ENCODE measurements at regions not wholly inside any gene's neighbourhood (a gene's known extent, or its start where the extent isn't known, plus 50 kb on each side); places are given as distances from the start of the nearest gene placed in this dataset.

DNA sequence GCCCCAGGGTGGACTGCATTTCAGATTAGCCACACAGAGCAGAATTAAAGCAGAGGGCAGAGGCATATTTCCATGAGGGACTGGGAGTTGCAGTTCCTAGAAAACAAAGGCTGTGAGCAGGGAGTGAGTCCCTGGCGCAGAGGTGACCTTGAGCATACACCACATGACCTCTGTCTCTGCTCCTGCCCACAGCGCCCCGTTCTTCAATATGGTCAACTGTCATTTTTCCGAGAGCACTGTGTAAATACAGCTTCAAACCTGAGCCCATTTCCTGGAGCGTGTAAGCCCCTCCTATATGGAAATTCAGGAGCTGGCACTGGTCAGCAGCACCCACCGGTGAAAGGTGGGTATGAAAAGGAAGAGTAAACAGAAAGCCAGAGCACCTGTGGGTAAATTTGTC, 192.2 kb upstream of the PELI2 start:
- Mint-ChIP-seq H3K4me1 (peaks cover 11% of the 10 kb centered on the region), H3K27ac (no peak overlapping the region), H3K4me3 (no peak overlapping the region), H3K36me3 (ENCODE audit: low read depth) (no peaks in the 10 kb centered on the region), H3K9me3 (no peaks in the 10 kb centered on the region), H3K27me3 (ENCODE audit: insufficient read depth) (no peaks in the 10 kb centered on the region)
- Histone ChIP-seq H3K9ac (ENCODE audit: extremely low read depth, low read length, poor library complexity, severe bottlenecking) (no peak overlapping the region), H3K9me3 (ENCODE audit: control insufficient read depth, low read length) (peaks cover 4% of the 10 kb centered on the region), H3K4me1 (ENCODE audit: control insufficient read depth, insufficient read depth, low read length) (peaks cover 6% of the 10 kb centered on the region), H3K4me3 (ENCODE audit: low read length) (no peak overlapping the region), H3K27ac (ENCODE audit: low read depth, low read length) (peak overlapping the region; percentile 66), H3K27me3 (ENCODE audit: control insufficient read depth, insufficient read depth, low read length, poor library complexity, severe bottlenecking) (no peaks in the 10 kb centered on the region), H3K36me3 (ENCODE audit: control insufficient read depth, insufficient read depth, low read length) (no peaks in the 10 kb centered on the region)
- WGBS, 2 experiments (ENCODE audit: insufficient coverage in 1 of 2, insufficient read length in 1 of 2) = 88 to 96% methylated on average over 5 to 6 of the region's 6 CpGs
- TF ChIP-seq, protein P1, sequence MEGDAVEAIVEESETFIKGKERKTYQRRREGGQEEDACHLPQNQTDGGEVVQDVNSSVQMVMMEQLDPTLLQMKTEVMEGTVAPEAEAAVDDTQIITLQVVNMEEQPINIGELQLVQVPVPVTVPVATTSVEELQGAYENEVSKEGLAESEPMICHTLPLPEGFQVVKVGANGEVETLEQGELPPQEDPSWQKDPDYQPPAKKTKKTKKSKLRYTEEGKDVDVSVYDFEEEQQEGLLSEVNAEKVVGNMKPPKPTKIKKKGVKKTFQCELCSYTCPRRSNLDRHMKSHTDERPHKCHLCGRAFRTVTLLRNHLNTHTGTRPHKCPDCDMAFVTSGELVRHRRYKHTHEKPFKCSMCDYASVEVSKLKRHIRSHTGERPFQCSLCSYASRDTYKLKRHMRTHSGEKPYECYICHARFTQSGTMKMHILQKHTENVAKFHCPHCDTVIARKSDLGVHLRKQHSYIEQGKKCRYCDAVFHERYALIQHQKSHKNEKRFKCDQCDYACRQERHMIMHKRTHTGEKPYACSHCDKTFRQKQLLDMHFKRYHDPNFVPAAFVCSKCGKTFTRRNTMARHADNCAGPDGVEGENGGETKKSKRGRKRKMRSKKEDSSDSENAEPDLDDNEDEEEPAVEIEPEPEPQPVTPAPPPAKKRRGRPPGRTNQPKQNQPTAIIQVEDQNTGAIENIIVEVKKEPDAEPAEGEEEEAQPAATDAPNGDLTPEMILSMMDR (conservative IDR thresholded peaks at IDR 0.05) = no peak
- no peak for DNase-seq

DNA sequence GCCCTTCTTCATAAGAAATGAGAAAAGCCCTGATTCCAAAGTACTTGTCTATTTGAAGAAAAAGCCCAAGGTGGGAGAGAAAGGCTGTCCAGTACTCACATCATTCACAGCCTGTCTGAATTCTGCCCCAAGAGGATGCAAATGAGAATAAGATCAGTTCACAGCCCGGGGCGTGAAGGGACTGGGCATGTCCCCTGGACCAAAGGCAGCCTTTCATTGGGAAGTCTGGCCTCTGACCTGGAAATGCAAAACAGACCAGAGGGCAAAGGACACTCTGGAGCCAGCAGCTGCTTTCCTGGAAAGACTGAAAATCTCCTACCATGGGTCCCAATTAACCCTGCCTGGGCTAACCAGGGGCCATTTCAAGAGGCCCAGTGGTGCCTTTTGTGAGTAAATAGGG, 191.2 kb upstream of the PELI2 start:
- Histone ChIP-seq H3K27ac (ENCODE audit: low read depth, low read length) (peak overlapping the region; percentile 67), H3K4me1 (ENCODE audit: control insufficient read depth, insufficient read depth, low read length) (no peaks in the 10 kb centered on the region), H3K4me3 (ENCODE audit: low read length) (no peak overlapping the region), H3K36me3 (ENCODE audit: control insufficient read depth, insufficient read depth, low read length) (no peaks in the 10 kb centered on the region), H3K9me3 (ENCODE audit: control insufficient read depth, low read length) (peaks cover 5% of the 10 kb centered on the region), H3K27me3 (ENCODE audit: control insufficient read depth, insufficient read depth, low read length, poor library complexity, severe bottlenecking) (no peaks in the 10 kb centered on the region), H3K9ac (ENCODE audit: extremely low read depth, low read length, poor library complexity, severe bottlenecking) (no peak overlapping the region)
- DNase-seq = no peak
- Mint-ChIP-seq H3K4me3 (no peak overlapping the region), H3K27me3 (ENCODE audit: insufficient read depth) (no peaks in the 10 kb centered on the region), H3K4me1 (peaks cover 11% of the 10 kb centered on the region), H3K9me3 (peaks cover 4% of the 10 kb centered on the region), H3K27ac (no peak overlapping the region), H3K36me3 (ENCODE audit: low read depth) (no peaks in the 10 kb centered on the region)
- WGBS, 2 experiments (ENCODE audit: insufficient coverage in 1 of 2, insufficient read length in 1 of 2) = 55 to 95% methylated on average over 2 of the region's 2 CpGs
- TF ChIP-seq, protein P1 (conservative IDR thresholded peaks at IDR 0.05) = no peak

DNA sequence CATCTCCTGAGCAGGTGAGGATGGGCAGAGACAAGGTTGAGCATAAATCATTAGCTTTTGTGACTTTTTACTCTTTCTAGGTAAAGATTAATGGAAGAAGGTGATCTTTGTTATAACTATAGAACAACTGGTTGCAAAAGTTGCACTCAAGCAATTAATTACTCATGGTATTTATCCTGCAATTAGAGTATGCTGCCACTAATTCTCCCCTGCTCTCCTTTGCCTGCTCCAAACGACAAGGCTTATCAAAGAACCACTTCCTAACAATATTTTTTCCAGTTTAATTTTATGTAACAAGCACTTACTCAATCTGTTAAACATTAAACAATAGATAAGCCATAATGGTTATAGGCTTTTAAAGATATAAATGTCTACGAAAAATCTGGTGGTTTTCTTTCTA, 189.9 kb upstream of the PELI2 start:
- 66% methylated on average over 1 of the region's 2 CpGs; no CpG with 5 or more reads in 1 of the 2 experiments for WGBS, 2 experiments (ENCODE audit: insufficient coverage in 1 of 2, insufficient read length in 1 of 2)
- Histone ChIP-seq H3K4me3 (ENCODE audit: low read length) (no peak overlapping the region), H3K27ac (ENCODE audit: low read depth, low read length) (no peak overlapping the region), H3K27me3 (ENCODE audit: control insufficient read depth, insufficient read depth, low read length, poor library complexity, severe bottlenecking) (no peaks in the 10 kb centered on the region), H3K9ac (ENCODE audit: extremely low read depth, low read length, poor library complexity, severe bottlenecking) (no peak overlapping the region), H3K4me1 (ENCODE audit: control insufficient read depth, insufficient read depth, low read length) (no peaks in the 10 kb centered on the region), H3K9me3 (ENCODE audit: control insufficient read depth, low read length) (peaks cover 15% of the 10 kb centered on the region), H3K36me3 (ENCODE audit: control insufficient read depth, insufficient read depth, low read length) (no peaks in the 10 kb centered on the region)
- peaks cover 8% of the 10 kb centered on the region for H3K4me1 Mint-ChIP-seq
- peaks cover 14% of the 10 kb centered on the region for H3K9me3 Mint-ChIP-seq
- no peak for DNase-seq
- H3K27me3 Mint-ChIP-seq (ENCODE audit: insufficient read depth) = no peaks in the 10 kb centered on the region
- H3K4me3 Mint-ChIP-seq = no peak overlapping the region
- H3K27ac Mint-ChIP-seq = no peak overlapping the region
- H3K36me3 Mint-ChIP-seq (ENCODE audit: low read depth) = no peaks in the 10 kb centered on the region
- TF ChIP-seq, protein P1 (conservative IDR thresholded peaks at IDR 0.05) = no peak
